Left lung (tissue), 4 donors: ENCODE measurements at regions not wholly inside any gene's neighbourhood (a gene's known extent, or its start where the extent isn't known, plus 50 kb on each side); places are given as distances from the start of the nearest gene placed in this dataset.

Experiments used
- ATAC-seq: fragments of 200-7000 bp; cut with Tn5 transposase; one replicate; pipeline ENCODE4 v1.9.1; 2020; ENCODE audit warnings: moderate library complexity
- DNase-seq, 4 donors: peaks; one replicate each; pipeline ENCODE4 v3.0.0-alpha.2; 2013 to 2020
- H3K27ac ChIP-seq, 2 donors: fragments of 200-600 bp; sonication (generic) in 1 of 2; one replicate each; pipeline versions ENCODE4 v1.5.0 to v1.8.0; 2020 to 2021
- H3K27me3 ChIP-seq, 2 donors: fragments of 200-600 bp; sonication (generic) in 1 of 2; one replicate each; pipeline versions ENCODE4 v1.5.0 to v1.8.0; 2020 to 2021
- H3K36me3 ChIP-seq, 2 donors: fragments of 200-600 bp; sonication (generic) in 1 of 2; one replicate each; pipeline versions ENCODE4 v1.5.0 to v1.8.0; 2020 to 2021
- H3K4me1 ChIP-seq, 2 donors: fragments of 200-600 bp; one replicate each; pipeline ENCODE4 v1.8.0; 2021
- H3K4me3 ChIP-seq, 2 donors: fragments of 200-600 bp; sonication (generic) in 1 of 2; one replicate each; pipeline versions ENCODE4 v1.5.0 to v1.8.0; 2020 to 2021; ENCODE audit warnings: mild to moderate bottlenecking in 1 of 2
- H3K9me3 ChIP-seq, 2 donors: fragments of 200-600 bp; sonication (generic) in 1 of 2; one replicate each; pipeline versions ENCODE4 v1.5.0 to v1.8.0; 2020 to 2021
- CTCF ChIP-seq, 2 donors: fragments of 200-600 bp; sonication (generic) in 1 of 2; IDR thresholded peaks; one replicate each; pipeline versions ENCODE4 v1.5.0 to v1.8.0; 2021; ENCODE audit warnings: antibody characterized with exemption in 2 of 2
- intact Hi-C, 2 donors: fragments of 100-400 bp; cut with DNase I; formaldehyde crosslinking; loops; one replicate each; pipeline versions ENCODE4 v1.11.2 to v1.14.2; 2022
- donor health status: DM: no; HTN: yes; CAD: no.
- donor health status: DM: no; HTN: no; CAD: no.

GRCh38 chr6:150799276-150799805, 66.2 kb upstream of the MTHFD1L start:
- TF ChIP-seq CTCF (IDR thresholded peaks at IDR 0.05), result no peak
- Histone ChIP-seq H3K27me3 (no peaks in the 10 kb centered on the region), H3K9me3 (no peaks in the 10 kb centered on the region), H3K36me3 (no peaks in the 10 kb centered on the region), H3K4me1 (no peaks in the 10 kb centered on the region), H3K27ac (no peak overlapping the region), H3K4me3 (no peak overlapping the region)
- DNase-seq (no peak), ATAC-seq (no peak)
- intact Hi-C loops, result no loop called here

DNA sequence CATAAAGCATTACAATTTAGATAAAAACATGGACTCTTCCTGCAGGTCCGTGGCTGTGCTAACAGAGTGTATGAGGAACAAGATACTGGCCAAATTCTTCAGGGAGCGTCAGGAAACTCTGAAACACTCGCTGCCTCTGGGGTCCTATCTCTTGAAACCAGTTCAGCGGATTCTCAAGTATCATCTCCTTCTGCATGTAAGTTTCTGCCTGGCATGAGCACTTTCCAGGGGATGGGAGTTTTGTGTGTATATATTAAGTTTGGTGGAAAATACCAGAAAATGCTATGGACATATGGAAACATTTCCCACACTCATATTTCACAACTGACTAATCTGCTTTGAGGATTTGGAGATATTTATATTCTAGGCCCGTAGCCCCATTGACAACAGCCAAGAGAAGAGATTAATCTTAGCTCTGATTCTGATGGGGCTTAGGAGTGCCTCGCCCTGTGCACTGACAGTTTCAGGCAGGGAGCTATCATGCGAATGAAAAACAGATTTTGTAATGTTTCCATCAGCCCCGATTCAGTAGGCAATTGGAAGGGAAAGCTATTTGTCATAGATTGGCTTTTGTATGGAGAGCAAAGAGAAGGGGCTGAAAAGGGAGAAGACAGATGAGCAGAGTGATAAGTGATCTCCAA, 64.7 kb upstream of the MTHFD1L start:
- no peak for TF ChIP-seq CTCF (IDR thresholded peaks at IDR 0.05)
- no peaks in the 10 kb centered on the region for H3K9me3 ChIP-seq
- H3K4me1 ChIP-seq, result no peaks in the 10 kb centered on the region
- no peak for ATAC-seq
- H3K4me3 ChIP-seq, result no peak overlapping the region
- H3K27ac ChIP-seq, result no peak overlapping the region
- no peaks in the 10 kb centered on the region for H3K36me3 ChIP-seq
- DNase-seq, result peak in 2 of 4 donors; percentile 42 to 44
- intact Hi-C loops, result no loop called here
- no peaks in the 10 kb centered on the region for H3K27me3 ChIP-seq

- Histone ChIP-seq H3K4me1 (no peaks in the 10 kb centered on the region), H3K4me3 (no peak overlapping the region), H3K27ac (no peak overlapping the region), H3K36me3 (peaks cover 0 to 16% of the 10 kb centered on the region in 2 donors), H3K27me3 (no peaks in the 10 kb centered on the region), H3K9me3 (no peaks in the 10 kb centered on the region)
- intact Hi-C loops, result no loop called here
- DNase-seq, result no peak
- no peak for ATAC-seq
- TF ChIP-seq CTCF (IDR thresholded peaks at IDR 0.05), result no peak
Measured at GRCh38 chr6:150806790-150807189, 58.7 kb upstream of the MTHFD1L start.

- intact Hi-C loops, result loop anchor here in 1 of 2 donors (10.0 kb wide), 1 partner anchor 389 kb away; no protein-coding TSS in a partner anchor
Measured at GRCh38 chr6:150813319-150813992, 52.0 kb upstream of the MTHFD1L start.

More at GRCh38 chr6:150813319-150813992, 52.0 kb upstream of the MTHFD1L start:
- no peak overlapping the region for H3K4me3 ChIP-seq
- ATAC-seq, result peak; percentile 33
- peaks cover 6 to 20% of the 10 kb centered on the region in 2 donors for H3K4me1 ChIP-seq
- no peaks in the 10 kb centered on the region for H3K9me3 ChIP-seq
- H3K36me3 ChIP-seq, result peaks cover 0 to 16% of the 10 kb centered on the region in 2 donors
- DNase-seq, result peak in 1 of 4 donors; percentile 71
- no peaks in the 10 kb centered on the region for H3K27me3 ChIP-seq
- H3K27ac ChIP-seq, result peak overlapping the region; percentile 42 to 43
- TF ChIP-seq CTCF (IDR thresholded peaks at IDR 0.05), result no peak
